ENCODE measurements at regions not wholly inside any gene's neighbourhood (a gene's known extent, or its start where the extent isn't known, plus 50 kb on each side); places are given as distances from the start of the nearest gene placed in this dataset.

DNA sequence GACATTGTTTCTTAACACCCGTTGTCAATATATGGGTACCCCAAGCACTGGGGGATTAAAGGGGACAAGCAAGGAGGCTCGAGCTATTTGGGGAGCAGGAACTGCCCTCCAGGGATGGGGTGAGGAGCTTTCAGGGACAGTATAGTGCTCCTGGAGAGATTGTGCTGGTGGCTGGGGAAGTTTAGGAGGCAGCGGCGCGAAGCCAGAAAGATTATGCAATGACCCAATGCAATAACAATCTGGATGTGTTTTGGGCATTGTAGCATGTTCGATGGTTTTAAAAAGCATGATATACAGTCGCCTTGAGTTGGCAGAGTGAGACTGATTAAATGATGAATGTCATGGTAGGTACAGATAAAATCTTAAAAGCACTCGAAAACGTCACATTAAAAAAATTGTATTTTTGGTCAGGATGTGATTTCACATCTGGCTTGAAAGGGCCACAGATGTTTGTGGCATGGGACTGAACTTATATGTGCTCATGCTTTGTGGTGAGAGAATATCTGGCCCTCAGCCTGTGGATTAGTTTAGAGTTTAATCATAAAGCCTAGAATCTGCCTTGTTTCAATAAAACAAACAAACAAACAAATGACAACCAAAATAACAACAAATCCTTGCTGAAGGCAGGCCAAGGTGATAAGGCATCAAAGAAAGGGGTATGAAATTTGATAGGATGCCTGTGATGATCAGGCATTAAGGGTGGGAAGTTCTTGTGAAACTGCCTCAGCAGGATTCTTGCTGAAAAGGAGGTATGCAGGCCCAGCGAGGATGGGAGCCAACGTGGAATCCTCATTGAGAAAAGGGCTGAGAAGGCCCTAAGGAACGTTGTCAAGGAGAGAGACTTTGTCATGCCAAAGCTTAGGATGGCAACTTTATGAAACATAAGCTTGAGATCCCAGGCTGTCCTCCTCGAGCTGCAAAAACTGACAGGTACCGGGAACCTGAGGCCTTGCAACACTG, 417.1 kb upstream of the KLF6 start:
- TF ChIP-seq, protein P1, sequence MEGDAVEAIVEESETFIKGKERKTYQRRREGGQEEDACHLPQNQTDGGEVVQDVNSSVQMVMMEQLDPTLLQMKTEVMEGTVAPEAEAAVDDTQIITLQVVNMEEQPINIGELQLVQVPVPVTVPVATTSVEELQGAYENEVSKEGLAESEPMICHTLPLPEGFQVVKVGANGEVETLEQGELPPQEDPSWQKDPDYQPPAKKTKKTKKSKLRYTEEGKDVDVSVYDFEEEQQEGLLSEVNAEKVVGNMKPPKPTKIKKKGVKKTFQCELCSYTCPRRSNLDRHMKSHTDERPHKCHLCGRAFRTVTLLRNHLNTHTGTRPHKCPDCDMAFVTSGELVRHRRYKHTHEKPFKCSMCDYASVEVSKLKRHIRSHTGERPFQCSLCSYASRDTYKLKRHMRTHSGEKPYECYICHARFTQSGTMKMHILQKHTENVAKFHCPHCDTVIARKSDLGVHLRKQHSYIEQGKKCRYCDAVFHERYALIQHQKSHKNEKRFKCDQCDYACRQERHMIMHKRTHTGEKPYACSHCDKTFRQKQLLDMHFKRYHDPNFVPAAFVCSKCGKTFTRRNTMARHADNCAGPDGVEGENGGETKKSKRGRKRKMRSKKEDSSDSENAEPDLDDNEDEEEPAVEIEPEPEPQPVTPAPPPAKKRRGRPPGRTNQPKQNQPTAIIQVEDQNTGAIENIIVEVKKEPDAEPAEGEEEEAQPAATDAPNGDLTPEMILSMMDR (IDR thresholded peaks at IDR 0.05; ENCODE audit: extremely low read depth in 1 of 2, insufficient read depth in 1 of 2, low read depth in 1 of 2, low read length in 2 of 2): no peak
- TF ChIP-seq POLR2A (IDR thresholded peaks at IDR 0.05; ENCODE audit: low read depth, low read length) (no peak), GATA2 (IDR thresholded peaks at IDR 0.05; ENCODE audit: insufficient read depth, insufficient read length, low read depth, low read length) (no peak), POLR2AphosphoS5 (IDR thresholded peaks at IDR 0.05; ENCODE audit: insufficient read depth, low read depth, low read length) (no peak), EZH2 (IDR thresholded peaks at IDR 0.05; ENCODE audit: borderline replicate concordance, low read depth, low read length, severe bottlenecking) (no peak), MYC (IDR thresholded peaks at IDR 0.05; ENCODE audit: low read depth, low read length) (no peak), FOS (IDR thresholded peaks at IDR 0.05; ENCODE audit: borderline replicate concordance, insufficient read depth, low read length) (no peak), JUN (IDR thresholded peaks at IDR 0.05; ENCODE audit: borderline replicate concordance, insufficient read depth, insufficient read length, low read depth) (no peak)
- TF ChIP-seq, protein P2, sequence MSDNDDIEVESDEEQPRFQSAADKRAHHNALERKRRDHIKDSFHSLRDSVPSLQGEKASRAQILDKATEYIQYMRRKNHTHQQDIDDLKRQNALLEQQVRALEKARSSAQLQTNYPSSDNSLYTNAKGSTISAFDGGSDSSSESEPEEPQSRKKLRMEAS (IDR thresholded peaks at IDR 0.05; ENCODE audit: insufficient read depth, insufficient read length): no peak
